ENCODE measurements at regions not wholly inside any gene's neighbourhood (a gene's known extent, or its start where the extent isn't known, plus 50 kb on each side); places are given as distances from the start of the nearest gene placed in this dataset.

- DNase-seq (ENCODE audit: low read depth), result no peak
Measured at GRCh38 chr4:121227341-121227792, 63.2 kb upstream of the TNIP3 start.

DNA sequence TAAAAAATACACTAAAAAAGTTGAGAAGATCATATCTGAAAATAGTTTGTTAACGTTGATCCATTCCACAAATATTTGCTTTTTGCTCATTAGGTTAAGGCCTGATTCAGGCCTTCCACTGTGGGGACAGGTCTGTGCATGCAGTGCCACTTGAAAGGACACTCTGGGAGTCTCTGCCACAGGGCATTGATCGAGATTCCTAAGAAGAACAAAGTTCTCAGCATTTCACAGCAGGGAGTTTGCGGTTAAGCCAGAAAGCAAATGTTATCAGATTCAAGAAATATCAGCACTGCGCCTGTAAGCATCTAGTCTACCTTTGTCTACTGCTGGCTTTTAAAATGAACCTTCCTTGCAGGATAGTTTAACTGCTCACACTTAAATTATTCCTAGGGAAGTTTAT lies 62.2 kb upstream of the TNIP3 start:
- no peak for DNase-seq (ENCODE audit: low read depth)

GRCh38 chr4:121221608-121222007 lies 57.5 kb upstream of the TNIP3 start:
- DNase-seq (ENCODE audit: low read depth), result no peak

DNA sequence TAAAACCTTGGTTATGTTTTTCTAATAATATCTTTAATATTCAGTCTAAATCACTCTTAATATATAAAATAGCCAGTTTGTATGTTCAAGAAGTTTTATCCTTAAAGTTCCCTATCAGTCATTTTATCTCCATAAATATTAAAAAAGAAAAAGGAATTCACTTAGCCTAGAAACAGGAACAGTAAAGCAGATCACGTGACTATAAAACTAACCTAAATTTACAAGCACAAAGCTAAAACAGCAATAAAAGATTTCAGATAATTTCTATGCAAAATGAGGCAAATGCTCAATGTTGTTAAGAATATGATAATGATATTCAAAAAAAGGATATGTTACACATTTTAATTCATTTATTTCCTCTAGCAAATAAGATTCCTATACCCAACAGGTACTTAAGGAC lies 57.1 kb upstream of the TNIP3 start:
- no peak for DNase-seq (ENCODE audit: low read depth)

DNA sequence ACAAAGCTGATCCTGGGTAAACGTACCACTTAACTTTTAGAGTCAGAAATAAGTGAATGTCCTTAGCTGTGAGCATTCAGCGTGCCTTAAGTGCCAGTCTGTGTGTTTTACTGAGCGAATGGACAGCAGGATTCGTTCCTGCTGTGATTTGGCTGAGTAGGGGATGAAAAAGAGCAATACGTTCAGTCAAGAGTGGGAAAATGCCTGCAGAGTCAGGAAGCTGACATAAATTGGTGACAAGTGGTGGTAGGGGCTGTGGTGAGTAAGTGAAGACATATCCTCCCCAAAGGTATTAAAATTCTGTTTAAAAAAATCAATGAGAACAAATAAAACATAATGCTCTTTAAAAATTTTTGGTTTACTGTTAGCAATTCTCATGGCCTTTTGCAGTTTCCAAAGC lies 56.6 kb upstream of the TNIP3 start:
- DNase-seq (ENCODE audit: low read depth), result no peak

DNA sequence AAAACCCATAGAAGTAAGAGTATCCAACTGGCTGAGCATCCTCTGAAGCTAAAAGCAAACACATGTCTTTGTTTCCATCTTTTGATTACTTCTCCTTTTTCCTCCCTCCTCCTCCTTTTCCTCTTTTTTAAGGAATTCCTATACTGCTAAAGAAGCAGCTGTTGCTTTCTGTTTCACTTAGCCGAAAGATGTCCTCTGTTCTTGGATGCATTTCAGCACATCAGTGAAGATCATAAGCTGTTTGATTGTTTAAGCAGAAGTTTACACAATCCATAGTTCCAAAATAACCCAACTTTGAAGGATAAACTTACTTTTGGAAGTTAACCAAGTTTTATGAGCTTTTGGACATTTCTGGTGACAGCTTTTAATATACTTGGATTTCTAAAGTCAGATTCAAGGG lies 55.1 kb upstream of the TNIP3 start:
- DNase-seq (ENCODE audit: low read depth), result no peak

- peak; percentile 79 for DNase-seq (ENCODE audit: low read depth)
Measured at GRCh38 chr4:121217351-121217750, 53.2 kb upstream of the TNIP3 start.

DNA sequence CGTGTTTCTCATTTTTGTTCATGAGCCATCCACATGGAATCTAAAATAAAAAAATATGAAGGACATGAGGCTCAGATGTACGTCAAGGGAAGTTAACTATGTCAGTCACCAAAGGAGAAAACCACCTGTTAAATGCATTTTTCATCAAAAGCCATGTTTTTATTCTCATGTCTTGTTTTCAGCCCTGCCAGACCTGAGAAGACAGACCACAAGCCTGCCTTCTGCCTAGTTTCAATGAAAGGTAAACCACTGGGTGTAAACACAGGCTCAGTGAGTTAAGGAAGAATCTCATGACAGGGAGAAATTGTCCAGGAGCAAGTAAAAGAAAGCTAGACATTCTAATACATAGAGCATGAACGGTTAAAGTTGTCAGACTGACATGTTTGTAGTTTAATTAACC lies 52.3 kb upstream of the TNIP3 start:
- no peak for DNase-seq (ENCODE audit: low read depth)

DNA sequence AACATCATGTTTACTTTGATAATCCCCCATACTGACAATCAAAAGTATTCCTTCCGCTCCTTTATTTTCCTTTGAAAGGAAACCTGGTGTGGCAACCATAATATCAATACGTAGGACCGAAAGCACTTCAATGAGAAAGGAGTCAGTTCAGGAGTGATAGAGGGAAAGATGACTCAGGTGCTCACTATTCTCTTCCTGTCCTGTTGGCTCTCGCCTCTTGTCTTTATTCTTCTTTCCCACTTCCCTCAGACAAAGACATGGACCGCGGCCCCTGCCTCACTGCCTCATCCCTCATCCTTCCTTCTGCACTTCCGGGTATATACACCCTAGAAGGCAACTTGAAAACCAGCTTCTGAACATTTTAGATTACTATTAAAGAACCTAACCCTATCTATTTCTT lies 49.8 kb upstream of the TNIP3 start:
- no peak for DNase-seq (ENCODE audit: low read depth)
